Thyroid gland (tissue), 4 donors: ENCODE measurements at regions not wholly inside any gene's neighbourhood (a gene's known extent, or its start where the extent isn't known, plus 50 kb on each side); places are given as distances from the start of the nearest gene placed in this dataset.

Source experiments
- POLR2A ChIP-seq, 2 donors: fragments of 450-650 bp; IDR thresholded peaks; one replicate each; pipeline ENCODE4 v1.6.1; 2017; ENCODE audit warnings: antibody characterized with exemption in 2 of 2, mild to moderate bottlenecking in 2 of 2, moderate library complexity in 1 of 2
- TF ChIP-seq, protein P1 (sequence below), 6 experiments: fragments of 200-600 bp in 3 of 6; fragments of 450-650 bp in 3 of 6; sonication (generic) in 3 of 6; IDR thresholded peaks; one replicate each; pipeline ENCODE4 v1.5.1; 2016 to 2019; ENCODE audit warnings: antibody characterized with exemption in 6 of 6, mild to moderate bottlenecking in 2 of 6, inconsistent platforms in 1 of 6, moderate library complexity in 1 of 6

- TF ChIP-seq, protein P1, sequence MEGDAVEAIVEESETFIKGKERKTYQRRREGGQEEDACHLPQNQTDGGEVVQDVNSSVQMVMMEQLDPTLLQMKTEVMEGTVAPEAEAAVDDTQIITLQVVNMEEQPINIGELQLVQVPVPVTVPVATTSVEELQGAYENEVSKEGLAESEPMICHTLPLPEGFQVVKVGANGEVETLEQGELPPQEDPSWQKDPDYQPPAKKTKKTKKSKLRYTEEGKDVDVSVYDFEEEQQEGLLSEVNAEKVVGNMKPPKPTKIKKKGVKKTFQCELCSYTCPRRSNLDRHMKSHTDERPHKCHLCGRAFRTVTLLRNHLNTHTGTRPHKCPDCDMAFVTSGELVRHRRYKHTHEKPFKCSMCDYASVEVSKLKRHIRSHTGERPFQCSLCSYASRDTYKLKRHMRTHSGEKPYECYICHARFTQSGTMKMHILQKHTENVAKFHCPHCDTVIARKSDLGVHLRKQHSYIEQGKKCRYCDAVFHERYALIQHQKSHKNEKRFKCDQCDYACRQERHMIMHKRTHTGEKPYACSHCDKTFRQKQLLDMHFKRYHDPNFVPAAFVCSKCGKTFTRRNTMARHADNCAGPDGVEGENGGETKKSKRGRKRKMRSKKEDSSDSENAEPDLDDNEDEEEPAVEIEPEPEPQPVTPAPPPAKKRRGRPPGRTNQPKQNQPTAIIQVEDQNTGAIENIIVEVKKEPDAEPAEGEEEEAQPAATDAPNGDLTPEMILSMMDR (IDR thresholded peaks at IDR 0.05), result no peak
- no peak for TF ChIP-seq POLR2A (IDR thresholded peaks at IDR 0.05)
Measured at GRCh38 chr5:43997647-43998272, 391.5 kb downstream of the FGF10 start.
